ENCODE measurements at regions not wholly inside any gene's neighbourhood (a gene's known extent, or its start where the extent isn't known, plus 50 kb on each side); places are given as distances from the start of the nearest gene placed in this dataset.

GRCh38 chr9:26219961-26220360, 541.7 kb upstream of the TUSC1 start:
- Histone ChIP-seq H3K36me3 (replicated peaks in 1 of 2; ENCODE audit: control insufficient read depth in 1 of 2, insufficient read depth in 2 of 2, low read length in 1 of 2) (no peaks in the 10 kb centered on the region), H3K4me1 (ENCODE audit: control insufficient read depth in 1 of 2, insufficient read depth in 2 of 2, low read depth in 1 of 2, low read length in 1 of 2) (no peaks in the 10 kb centered on the region), H3K9me2 (no peaks in the 10 kb centered on the region), H3K79me2 (ENCODE audit: insufficient read depth) (no peaks in the 10 kb centered on the region), H3K9me3 (no peaks in the 10 kb centered on the region), H4K20me1 (ENCODE audit: insufficient read depth) (no peaks in the 10 kb centered on the region), H2AFZ (ENCODE audit: low read depth) (no peak overlapping the region), H3K4me3 (ENCODE audit: low read depth in 2 of 2, low read length in 1 of 2) (no peak overlapping the region), H3K4me2 (no peak overlapping the region), H3K27ac (ENCODE audit: low read depth in 2 of 2, low read length in 1 of 2) (no peak overlapping the region), H3F3A (replicated peaks; ENCODE audit: insufficient read depth) (no peaks in the 10 kb centered on the region), H3K27me3 (ENCODE audit: insufficient read depth) (no peaks in the 10 kb centered on the region), H3K9ac (no peak overlapping the region)
- TF ChIP-seq PBX3 (IDR thresholded peaks at IDR 0.05) (no peak), USF1 (IDR thresholded peaks at IDR 0.05; ENCODE audit: borderline replicate concordance, low read depth) (no peak), REST (IDR thresholded peaks at IDR 0.05; ENCODE audit: low read depth, low read length) (no peak), RAD21 (IDR thresholded peaks at IDR 0.05; ENCODE audit: low read length) (no peak), IRF3 (IDR thresholded peaks at IDR 0.05; ENCODE audit: low read depth, low read length) (no peak), JUND (IDR thresholded peaks at IDR 0.05) (no peak), FOSL2 (IDR thresholded peaks at IDR 0.05; ENCODE audit: borderline replicate concordance, low read depth) (no peak), EZH2phosphoT487 (IDR thresholded peaks at IDR 0.05; ENCODE audit: borderline replicate concordance, low read depth) (no peak), GABPA (IDR thresholded peaks at IDR 0.05; ENCODE audit: low read depth) (no peak), EP300 (IDR thresholded peaks at IDR 0.05; ENCODE audit: borderline replicate concordance in 1 of 2, low read depth in 1 of 2, low read length in 1 of 2) (no peak), FOXJ3 (CRISPR knock-in tag; IDR thresholded peaks at IDR 0.05) (no peak), CHD2 (IDR thresholded peaks at IDR 0.05; ENCODE audit: low read length, partially characterized antibody) (no peak), RFX5 (IDR thresholded peaks at IDR 0.05; ENCODE audit: low read length) (no peak), TEAD4 (IDR thresholded peaks at IDR 0.05; ENCODE audit: borderline replicate concordance, insufficient read depth) (no peak), RXRA (IDR thresholded peaks at IDR 0.05; ENCODE audit: borderline replicate concordance, low read depth) (no peak)
- no peak for DNase-seq
- WGBS (ENCODE audit: low lambda C conversion rate): 78% methylated on average over 9 of the region's 9 CpGs
- ChIA-PET CTCF (interaction anchor here (2.0 kb wide), 1 partner anchor 255 kb away, joined by 4 read pairs; no protein-coding TSS in a partner anchor), POLR2A (no interaction called here)

Measured in SK-N-SH (cell line).